NOMO-1 (cell line): ENCODE measurements at regions not wholly inside any gene's neighbourhood (a gene's known extent, or its start where the extent isn't known, plus 50 kb on each side); places are given as distances from the start of the nearest gene placed in this dataset.

Experiments
- DNase-seq, 2 experiments: peaks; one replicate each; lab custom pipeline; 2025; ENCODE audit not compliant: unreplicated experiment in 2 of 2; lab: John Stamatoyannopoulos, UW

DNA sequence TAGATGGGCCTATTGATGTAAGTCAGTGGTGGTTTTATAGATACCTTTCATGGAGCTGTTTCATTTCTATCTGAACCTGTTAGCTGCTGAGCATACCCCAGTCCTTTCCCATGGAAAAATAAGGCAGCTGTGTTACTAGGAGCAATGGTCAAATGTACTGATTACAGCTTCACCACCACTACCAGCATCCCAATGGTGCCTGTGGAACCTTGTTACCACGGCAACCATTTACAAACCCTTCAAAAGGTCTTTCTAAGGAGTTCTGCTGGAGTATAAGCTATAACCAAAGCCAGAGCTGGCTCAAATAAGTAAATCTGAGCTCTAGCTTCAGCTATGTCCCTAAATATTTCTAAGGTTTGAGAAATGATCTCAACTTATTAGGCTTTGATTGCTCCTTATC lies 133.4 kb upstream of the ACP3 start:
- DNase-seq, result no peak

GRCh38 chr3:132187746-132188145 lies 129.5 kb upstream of the ACP3 start:
- DNase-seq, result no peak

- DNase-seq, result no peak
Observed at GRCh38 chr3:132189601-132190000, 127.6 kb upstream of the ACP3 start.

DNA sequence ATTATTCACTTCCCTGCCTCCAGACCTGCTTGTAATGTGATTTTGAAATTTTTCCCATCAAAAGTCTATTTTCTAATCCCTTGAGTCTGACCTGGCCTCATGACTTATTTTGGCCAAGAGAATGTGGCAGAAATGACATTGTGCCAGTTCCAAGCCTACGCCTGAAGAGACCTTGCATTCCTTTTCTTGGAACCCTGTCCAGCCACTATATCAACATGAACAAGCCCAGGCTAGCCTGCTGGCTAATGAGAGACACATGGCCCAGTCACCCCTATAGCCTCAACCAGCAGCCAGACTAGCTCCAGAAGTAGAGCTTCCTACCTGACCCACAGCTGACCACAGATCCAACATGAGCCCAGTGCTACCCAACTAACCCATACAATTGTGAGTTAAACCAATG lies 121.1 kb upstream of the ACP3 start:
- DNase-seq, result no peak

DNA sequence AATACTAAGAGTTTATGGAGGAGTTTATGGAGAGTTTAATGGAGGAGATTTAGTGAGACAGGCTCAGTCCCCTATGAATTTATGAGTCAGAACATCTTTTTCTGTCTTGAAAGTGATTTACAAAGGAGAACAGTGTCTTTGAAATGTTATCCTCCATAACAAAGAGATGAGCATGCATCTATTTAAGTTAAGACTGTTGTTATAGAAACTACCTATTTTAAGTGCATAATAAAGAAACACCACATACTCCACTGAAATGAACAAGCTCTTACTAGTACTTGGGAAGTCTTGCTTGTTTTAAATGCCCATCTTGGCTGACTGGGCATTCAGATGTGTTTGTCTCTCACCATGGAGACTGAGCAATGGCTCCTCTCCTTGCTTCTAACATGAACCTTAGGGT lies 118.7 kb upstream of the ACP3 start:
- no peak for DNase-seq

DNA sequence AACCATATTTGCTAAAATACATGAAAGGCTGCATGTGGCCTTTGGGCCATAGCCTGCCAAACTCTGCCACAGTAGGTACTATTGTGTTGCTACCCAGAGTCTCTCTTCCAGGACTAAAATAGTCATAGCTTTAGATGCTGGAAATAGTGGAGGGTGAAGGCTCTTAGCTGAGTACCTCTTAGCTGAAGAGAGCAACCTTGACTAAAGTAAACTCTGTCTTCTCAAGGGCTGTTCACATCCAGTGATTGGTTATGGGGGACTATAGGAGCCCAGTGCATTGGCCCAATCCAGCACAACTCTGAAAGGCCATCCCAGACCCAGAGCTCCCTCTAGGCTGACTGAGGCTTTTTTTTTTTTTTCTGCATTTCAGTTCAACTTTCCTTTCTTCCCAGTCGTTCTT lies 117.8 kb upstream of the ACP3 start:
- no peak for DNase-seq

DNA sequence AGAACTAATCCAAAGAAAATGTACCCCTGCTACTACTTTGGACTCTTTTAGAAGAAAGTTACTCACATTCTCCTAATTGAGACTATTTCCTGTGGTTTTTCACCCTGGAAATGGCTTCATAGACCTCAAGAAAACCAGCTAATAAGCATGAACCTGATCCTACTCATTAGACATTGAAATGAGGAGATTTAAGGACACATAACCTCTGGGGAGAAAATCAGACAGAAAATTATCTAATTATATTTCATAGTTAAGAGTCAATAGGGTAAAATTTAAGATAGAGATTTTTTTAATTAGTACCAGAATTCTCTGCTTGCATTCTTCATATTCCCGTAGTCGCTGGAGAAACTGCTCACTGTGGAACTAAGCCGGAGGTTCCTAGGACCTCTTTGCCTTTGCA lies 114.6 kb upstream of the ACP3 start:
- no peak for DNase-seq

DNA sequence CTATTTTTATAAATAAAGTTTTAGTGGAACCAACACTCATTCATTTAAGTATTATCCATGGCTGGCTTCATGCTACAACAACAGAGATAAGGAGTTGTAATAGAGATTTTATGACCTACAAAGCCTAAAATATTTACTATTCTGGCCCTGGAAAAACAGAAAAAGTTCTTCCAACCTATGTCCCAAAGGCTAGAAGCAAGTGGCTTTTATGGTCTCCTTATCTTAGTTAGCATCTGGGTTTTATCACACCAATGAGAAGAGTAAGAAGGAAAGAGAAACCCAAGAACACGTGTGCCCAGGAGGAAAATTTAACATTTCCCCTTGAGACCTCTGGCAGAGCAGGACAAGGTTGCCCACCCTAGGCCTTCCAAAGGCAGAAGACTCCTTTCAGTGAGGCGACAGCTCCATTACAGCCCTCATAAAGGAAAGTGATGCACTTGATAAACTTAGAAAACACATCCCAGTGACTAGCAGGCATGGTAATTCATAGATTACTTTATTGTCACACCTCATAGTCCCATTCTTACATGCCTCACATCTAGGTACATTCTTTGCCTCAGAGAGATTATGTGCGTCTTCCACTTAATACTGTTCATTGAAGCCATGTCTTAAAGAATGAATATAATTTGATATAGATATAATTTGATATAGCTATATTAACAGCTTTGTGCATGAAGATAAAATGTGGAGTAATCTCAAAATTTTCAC lies 113.2 kb upstream of the ACP3 start:
- DNase-seq, result no peak

DNA sequence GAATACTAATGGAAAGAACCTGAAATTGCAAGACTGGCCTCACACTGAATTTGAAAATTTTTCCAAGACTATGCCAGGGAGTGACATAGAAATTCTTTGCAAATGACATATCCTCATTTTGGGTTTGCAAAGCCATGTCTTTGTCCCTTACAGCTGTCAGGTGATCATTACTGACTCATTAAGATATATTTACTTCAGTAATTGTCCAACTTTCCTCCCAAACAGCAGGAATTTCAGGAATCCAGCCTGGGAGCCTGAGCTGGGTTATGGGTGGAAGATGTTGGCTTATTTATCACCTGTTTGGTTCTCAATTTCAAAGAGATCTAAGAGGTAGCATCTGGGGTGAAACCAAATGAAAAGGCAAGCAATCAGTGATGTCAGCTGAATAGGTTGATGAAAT lies 111.6 kb upstream of the ACP3 start:
- DNase-seq, result no peak

DNA sequence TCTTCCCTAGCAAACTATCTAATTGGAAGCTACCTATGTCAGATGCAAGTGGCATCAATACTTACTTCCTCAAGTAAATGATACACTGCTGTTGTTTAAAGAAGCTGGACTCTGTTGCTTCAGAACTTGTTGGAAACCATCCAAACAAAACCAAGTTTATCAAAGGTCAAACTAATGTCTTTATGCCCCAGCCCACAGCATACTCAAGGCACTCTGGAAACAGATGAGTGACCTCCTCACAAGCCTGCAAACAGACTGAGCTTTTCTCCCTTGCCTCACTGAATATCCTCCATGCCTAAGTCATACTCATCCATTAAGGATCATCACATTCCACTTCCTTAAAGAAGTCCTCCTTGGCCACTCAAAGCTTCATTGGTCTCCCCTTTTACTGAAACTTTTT lies 107.4 kb upstream of the ACP3 start:
- no peak for DNase-seq

- DNase-seq, result peak in 1 of 2 experiments; percentile 15
Observed at GRCh38 chr3:132210476-132211346, 106.5 kb upstream of the ACP3 start.

DNA sequence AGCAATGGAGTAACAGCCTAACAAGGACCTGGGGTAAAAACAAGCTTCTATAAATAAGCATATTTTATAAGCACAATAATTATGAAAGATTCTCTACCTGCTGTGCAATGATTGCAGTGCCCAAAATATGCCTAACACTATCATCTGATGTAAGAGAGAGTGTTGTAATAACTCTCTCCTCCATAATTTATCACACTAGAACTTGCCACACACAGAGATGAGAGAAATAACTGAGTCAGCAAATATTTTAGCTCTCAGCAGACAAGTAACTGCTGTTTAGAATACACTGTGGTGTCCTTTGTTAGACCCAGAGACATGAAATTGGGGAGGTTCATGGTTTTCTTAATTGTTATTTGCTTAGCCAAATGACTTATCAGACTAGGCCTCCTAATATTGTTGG lies 105.3 kb upstream of the ACP3 start:
- DNase-seq, result peak; percentile 80 to 88

GRCh38 chr3:132218817-132219755 lies 98.1 kb upstream of the ACP3 start:
- no peak for DNase-seq

DNA sequence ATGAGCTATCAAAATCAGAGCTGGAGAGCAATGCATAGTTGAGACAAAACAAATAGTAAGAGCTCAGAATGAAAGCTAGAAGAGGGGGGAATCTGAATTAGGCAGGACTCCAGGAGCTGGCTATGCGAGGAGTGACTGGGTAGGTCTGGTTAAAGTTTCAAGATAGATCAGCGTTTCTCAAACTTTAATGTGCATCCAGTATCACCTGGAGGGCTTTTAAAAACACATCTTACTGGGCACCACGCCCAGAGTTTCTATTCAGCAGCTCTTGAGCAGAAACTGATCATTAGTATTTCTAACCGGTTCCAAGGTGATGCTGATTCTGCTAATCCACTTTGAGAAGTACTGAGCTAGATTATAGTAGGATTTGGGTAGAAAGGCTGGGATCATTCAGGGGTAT lies 96.2 kb upstream of the ACP3 start:
- no peak for DNase-seq

GRCh38 chr3:132222868-132223538 lies 94.2 kb upstream of the ACP3 start:
- DNase-seq, result no peak

- no peak for DNase-seq
Observed at GRCh38 chr3:132225664-132226063, 91.5 kb upstream of the ACP3 start.

DNA sequence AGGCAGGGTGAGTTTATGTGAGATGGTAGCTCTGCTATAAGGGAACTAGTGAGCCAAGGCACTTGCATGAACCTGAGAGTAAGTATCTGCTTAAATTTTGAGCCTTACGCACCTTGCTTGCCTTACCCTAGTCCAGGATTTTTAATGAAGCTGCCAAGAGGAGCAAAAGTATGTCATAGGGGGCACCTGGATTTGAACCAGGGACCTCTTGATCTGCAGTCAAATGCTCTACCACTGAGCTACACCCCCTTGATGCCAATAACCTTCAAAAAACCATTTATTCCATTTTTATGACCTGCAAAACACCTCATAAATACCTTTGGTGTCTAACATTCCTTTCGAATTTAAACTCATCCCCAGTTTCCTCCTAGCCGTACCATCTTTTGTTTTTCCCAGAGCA lies 88.3 kb upstream of the ACP3 start:
- no peak for DNase-seq

DNA sequence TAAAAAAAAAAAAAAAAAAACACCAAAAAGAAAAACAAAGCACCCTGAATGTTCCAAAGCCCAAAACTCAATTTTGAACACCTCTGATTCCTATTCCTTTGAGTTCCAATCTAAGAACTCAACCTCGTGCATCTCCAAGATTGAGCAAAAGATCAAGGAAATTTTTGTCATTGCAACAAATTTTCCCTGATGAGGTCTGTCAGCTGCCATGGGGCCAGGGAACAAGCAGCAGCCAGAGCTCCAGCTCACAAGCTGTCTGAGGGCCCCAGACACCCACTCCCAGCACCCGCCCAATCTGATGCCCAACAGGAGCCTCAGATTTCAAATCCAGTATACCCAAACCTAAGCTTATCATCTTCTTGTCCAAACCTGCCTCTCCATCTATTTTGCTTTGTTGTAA lies 87.6 kb upstream of the ACP3 start:
- DNase-seq, result no peak

GRCh38 chr3:132230156-132231000 lies 86.8 kb upstream of the ACP3 start:
- no peak for DNase-seq

GRCh38 chr3:132231633-132232032 lies 85.6 kb upstream of the ACP3 start:
- peak; percentile 76 to 82 for DNase-seq
